ENCODE measurements at regions not wholly inside any gene's neighbourhood (a gene's known extent, or its start where the extent isn't known, plus 50 kb on each side); places are given as distances from the start of the nearest gene placed in this dataset.

- TF ChIP-seq CTCF (IDR thresholded peaks at IDR 0.05) (no peak), EP300 (IDR thresholded peaks at IDR 0.05; ENCODE audit: low read depth) (no peak), POLR2A (IDR thresholded peaks at IDR 0.05) (no peak)
Observed at GRCh38 chrX:39222346-39223113, 421.3 kb downstream of the MID1IP1 start.

All from transverse colon (tissue), 3 donors.